ENCODE measurements at regions not wholly inside any gene's neighbourhood (a gene's known extent, or its start where the extent isn't known, plus 50 kb on each side); places are given as distances from the start of the nearest gene placed in this dataset.

- H3K27ac ChIP-seq (ENCODE audit: extremely low read length, insufficient read depth, low read length): no peak overlapping the region
- no peak overlapping the region for H3K4me2 ChIP-seq (ENCODE audit: low read depth, low read length)
- CTCF ChIA-PET (ENCODE audit: low intra/inter-chr PET ratio, low total read pairs): no interaction called here
- DNase-seq (ENCODE audit: low spot score) (no peak), ATAC-seq (no peak), FAIRE-seq (no peak)
- no peaks in the 10 kb centered on the region for H4K20me1 ChIP-seq (ENCODE audit: insufficient read depth, low read length)
- POLR2A ChIA-PET: no interaction called here
- 27% methylated on average over 3 of the region's 3 CpGs for WGBS (ENCODE audit: low lambda C conversion rate)
- no peak overlapping the region for H3K9ac ChIP-seq (ENCODE audit: insufficient read depth, low read depth, low read length)
- no peaks in the 10 kb centered on the region for H3K36me3 ChIP-seq (replicated peaks in 1 of 2; ENCODE audit: control insufficient read depth in 1 of 2, insufficient read depth in 2 of 2, low read length in 2 of 2)
- no TSS peak for BruUV-seq (replicated peaks)
- no peak overlapping the region for H2AFZ ChIP-seq (ENCODE audit: low read length)
- no peaks in the 10 kb centered on the region for H3K79me2 ChIP-seq (ENCODE audit: insufficient read depth, low read length)
- in situ Hi-C loops (cut with HindIII; ENCODE audit: extremely low pct_ligation_motif_present, low pct_unique_long_range_greater_than_20kb): no loop called here
- H3K9me3 ChIP-seq (ENCODE audit: low read length): peaks cover 32% of the 10 kb centered on the region
- H3K4me3 ChIP-seq (replicated peaks in 1 of 3; ENCODE audit: insufficient read depth in 1 of 3, low read depth in 2 of 3, low read length in 3 of 3): no peak overlapping the region
- no peaks in the 10 kb centered on the region for H3K4me1 ChIP-seq (ENCODE audit: insufficient read depth, low read length)
- intact Hi-C loops (cut with micrococcal nuclease; ENCODE audit: unreplicated experiment): no loop called here
- no peaks in the 10 kb centered on the region for H3K27me3 ChIP-seq (ENCODE audit: control insufficient read depth in 1 of 2, insufficient read depth in 2 of 2, low read length in 2 of 2)
- no peak for TF ChIP-seq SNAPC5 (CRISPR knock-in tag; IDR thresholded peaks at IDR 0.05; ENCODE audit: borderline replicate concordance)
- no peak for TF ChIP-seq PLSCR1 (CRISPR knock-in tag; IDR thresholded peaks at IDR 0.05; ENCODE audit: borderline replicate concordance)
- TF ChIP-seq ZNF232 (CRISPR knock-in tag; IDR thresholded peaks at IDR 0.05; ENCODE audit: borderline replicate concordance): no peak
- no peak for TF ChIP-seq ZNF280B (CRISPR knock-in tag; IDR thresholded peaks at IDR 0.05; ENCODE audit: borderline replicate concordance)
- no peak for TF ChIP-seq FOSL1 (CRISPR knock-in tag; IDR thresholded peaks at IDR 0.05; ENCODE audit: borderline replicate concordance)
- no peak for TF ChIP-seq WIZ (CRISPR knock-in tag; IDR thresholded peaks at IDR 0.05)
- no peak for TF ChIP-seq NFYC (CRISPR knock-in tag; IDR thresholded peaks at IDR 0.05)
- TF ChIP-seq ZNF121 (CRISPR knock-in tag; IDR thresholded peaks at IDR 0.05): no peak
- no peak for TF ChIP-seq ZNF44 (CRISPR knock-in tag; IDR thresholded peaks at IDR 0.05)
- TF ChIP-seq SALL2 (CRISPR knock-in tag; IDR thresholded peaks at IDR 0.05): no peak
- TF ChIP-seq ETV6 (CRISPR knock-in tag; conservative IDR thresholded peaks at IDR 0.05): no peak
- no peak for TF ChIP-seq ONECUT2 (CRISPR knock-in tag; IDR thresholded peaks at IDR 0.05)
- TF ChIP-seq BCLAF1 (IDR thresholded peaks at IDR 0.05): no peak
- TF ChIP-seq TEF (CRISPR knock-in tag; IDR thresholded peaks at IDR 0.05): no peak
- no peak for TF ChIP-seq PHF20 (CRISPR knock-in tag; IDR thresholded peaks at IDR 0.05)
- no peak for TF ChIP-seq ZBTB7B (CRISPR knock-in tag; IDR thresholded peaks at IDR 0.05)
- TF ChIP-seq RARG (CRISPR knock-in tag; IDR thresholded peaks at IDR 0.05; ENCODE audit: low read depth): no peak
These were observed 1089.5 kb downstream of the BCL11B start for GRCh38 chr14:98182393-98183055.

Measured in HepG2 (cell line).